WERI-Rb-1 (cell line): ENCODE measurements at regions not wholly inside any gene's neighbourhood (a gene's known extent, or its start where the extent isn't known, plus 50 kb on each side); places are given as distances from the start of the nearest gene placed in this dataset.

Experiments
- DNase-seq: peaks from one replicate; pipeline ENCODE4 v3.0.0-alpha.2; 2020
- H3K27ac ChIP-seq: fragments of 250-450 bp; sonication (Bioruptor Pico); 2 replicates; pipeline ENCODE4 v1.5.1; 2020; ENCODE audit warnings: mild to moderate bottlenecking, moderate library complexity
- H3K27me3 ChIP-seq: fragments of 250-450 bp; sonication (Bioruptor Pico); 2 replicates; pipeline ENCODE4 v1.5.1; 2021; ENCODE audit warnings: mild to moderate bottlenecking, low read depth, moderate library complexity; ENCODE audit not compliant: insufficient read depth, severe bottlenecking
- H3K36me3 ChIP-seq: fragments of 250-450 bp; sonication (Bioruptor Pico); 2 replicates; pipeline ENCODE4 v1.5.1; 2020; ENCODE audit warnings: mild to moderate bottlenecking, moderate library complexity
- H3K4me3 ChIP-seq: 2 replicates; pipeline ENCODE4 v1.5.1; 2011; ENCODE audit warnings: low read depth, mild to moderate bottlenecking, control low read depth, low read length
- H3K9me3 ChIP-seq: fragments of 250-450 bp; sonication (Bioruptor Pico); 2 replicates; pipeline ENCODE4 v1.5.1; 2021; ENCODE audit warnings: mild to moderate bottlenecking, moderate library complexity; ENCODE audit not compliant: severe bottlenecking
- CTCF ChIP-seq: IDR thresholded peaks from 2 replicates; pipeline ENCODE4 v1.5.1; 2011; ENCODE audit warnings: low read depth, mild to moderate bottlenecking, control low read depth, inconsistent platforms, low read length

- Histone ChIP-seq H3K4me3 (no peak overlapping the region), H3K9me3 (no peaks in the 10 kb centered on the region)
- no peak for DNase-seq
Measured at GRCh38 chr20:7624886-7625285, 315.4 kb downstream of the HAO1 start.

GRCh38 chr20:7627734-7628663, 312.3 kb downstream of the HAO1 start:
- no peak overlapping the region for H3K27ac ChIP-seq
- H3K27me3 ChIP-seq, result no peaks in the 10 kb centered on the region
- H3K9me3 ChIP-seq, result no peaks in the 10 kb centered on the region
- no peak overlapping the region for H3K4me3 ChIP-seq
- no peak for TF ChIP-seq CTCF
- no peaks in the 10 kb centered on the region for H3K36me3 ChIP-seq
- no peak for DNase-seq

More at GRCh38 chr20:7624886-7625285, 315.4 kb downstream of the HAO1 start:
- TF ChIP-seq CTCF, result no peak
- Histone ChIP-seq H3K36me3 (no peaks in the 10 kb centered on the region), H3K27me3 (no peaks in the 10 kb centered on the region), H3K27ac (no peak overlapping the region)

- TF ChIP-seq CTCF, result no peak
- Histone ChIP-seq H3K27ac (no peak overlapping the region), H3K9me3 (no peaks in the 10 kb centered on the region)
Measured at GRCh38 chr20:7629880-7630279, 310.4 kb downstream of the HAO1 start.

GRCh38 chr20:7637184-7637583, 303.1 kb downstream of the HAO1 start:
- no peaks in the 10 kb centered on the region for H3K9me3 ChIP-seq
- DNase-seq, result no peak
- no peaks in the 10 kb centered on the region for H3K27me3 ChIP-seq
- no peaks in the 10 kb centered on the region for H3K36me3 ChIP-seq
- H3K4me3 ChIP-seq, result no peak overlapping the region
- H3K27ac ChIP-seq, result no peak overlapping the region
- TF ChIP-seq CTCF, result no peak

More at GRCh38 chr20:7629880-7630279, 310.4 kb downstream of the HAO1 start:
- Histone ChIP-seq H3K4me3 (no peak overlapping the region), H3K36me3 (no peaks in the 10 kb centered on the region), H3K27me3 (no peaks in the 10 kb centered on the region)
- DNase-seq, result no peak

GRCh38 chr20:7650086-7650879, 290.0 kb downstream of the HAO1 start:
- Histone ChIP-seq H3K9me3 (peaks cover 2% of the 10 kb centered on the region), H3K27ac (no peak overlapping the region), H3K27me3 (no peaks in the 10 kb centered on the region), H3K4me3 (no peak overlapping the region), H3K36me3 (no peaks in the 10 kb centered on the region)
- no peak for TF ChIP-seq CTCF
- DNase-seq, result no peak
